Mesendoderm (in vitro differentiated cells): ENCODE measurements at regions not wholly inside any gene's neighbourhood (a gene's known extent, or its start where the extent isn't known, plus 50 kb on each side); places are given as distances from the start of the nearest gene placed in this dataset.
A peak's percentile ranks its signal among the peaks of the same experiment; 100 is the strongest.

Source experiments
- DNase-seq: peaks from one replicate; pipeline ENCODE4 v3.0.0; 2013
- H2AK5ac ChIP-seq: 2 replicates; pipeline ENCODE4 v1.6.1; 2013; ENCODE audit warnings: low read length, inconsistent platforms
- H2BK120ac ChIP-seq: 2 replicates; pipeline ENCODE4 v1.6.1; 2013; ENCODE audit warnings: low read depth, mild to moderate bottlenecking, low read length, moderate library complexity, mixed read lengths
- H2BK15ac ChIP-seq: replicated peaks from 2 replicates; pipeline ENCODE4 v1.6.1; 2013; ENCODE audit warnings: low read depth, mild to moderate bottlenecking, moderate library complexity
- H2BK5ac ChIP-seq: 2 replicates; pipeline ENCODE4 v1.6.1; 2013; ENCODE audit warnings: low read length, inconsistent platforms
- H3K18ac ChIP-seq: 2 replicates; pipeline ENCODE4 v1.6.1; 2013; ENCODE audit warnings: mild to moderate bottlenecking, low read length, mixed read lengths
- H3K23ac ChIP-seq: one replicate; pipeline ENCODE4 v1.6.1; 2013; ENCODE audit warnings: low read length
- H3K27ac ChIP-seq: 2 replicates; pipeline ENCODE4 v1.5.1; 2013; ENCODE audit warnings: low read depth, mild to moderate bottlenecking, inconsistent platforms, low read length, moderate library complexity
- H3K27me3 ChIP-seq: 2 replicates; pipeline ENCODE4 v1.6.1; 2013; ENCODE audit warnings: low read length, control low read depth, mild to moderate bottlenecking, inconsistent platforms; ENCODE audit not compliant: insufficient read depth, poor library complexity
- H3K36me3 ChIP-seq: 2 replicates; pipeline ENCODE4 v1.6.1; 2013; ENCODE audit warnings: low read length, inconsistent platforms; ENCODE audit not compliant: control insufficient read depth, insufficient read depth
- H3K4ac ChIP-seq: one replicate; pipeline ENCODE4 v1.6.1; 2013; ENCODE audit warnings: low read depth, mild to moderate bottlenecking, low read length, moderate library complexity
- H3K4me1 ChIP-seq: 2 replicates; pipeline ENCODE4 v1.6.1; 2013; ENCODE audit warnings: low read depth, low read length, inconsistent platforms; ENCODE audit not compliant: control insufficient read depth
- H3K4me2 ChIP-seq: 2 replicates; pipeline ENCODE4 v1.6.1; 2013; ENCODE audit warnings: low read length
- H3K4me3 ChIP-seq: 2 replicates; pipeline ENCODE4 v1.5.1; 2013; ENCODE audit warnings: mild to moderate bottlenecking, low read length
- H3K56ac ChIP-seq: one replicate; pipeline ENCODE4 v1.6.1; 2013; ENCODE audit warnings: low read length
- H3K79me1 ChIP-seq: 2 replicates; pipeline ENCODE4 v1.6.1; 2013; ENCODE audit warnings: low read length, inconsistent platforms
- H3K79me2 ChIP-seq: 2 replicates; pipeline ENCODE4 v1.6.1; 2013; ENCODE audit warnings: mild to moderate bottlenecking, low read length; ENCODE audit not compliant: control insufficient read depth, insufficient read depth
- H3K9ac ChIP-seq: 2 replicates; pipeline ENCODE4 v1.6.1; 2013; ENCODE audit warnings: low read length, inconsistent platforms
- H4K5ac ChIP-seq: one replicate; pipeline ENCODE4 v1.6.1; 2013; ENCODE audit warnings: low read length
- H4K8ac ChIP-seq: one replicate; pipeline ENCODE4 v1.6.1; 2013; ENCODE audit warnings: low read depth, mild to moderate bottlenecking, control low read depth, low read length, moderate library complexity
- WGBS: extraction: QIAGEN DNeasy Blood & Tissue Kit; methylation state at CpG from one replicate; pipeline ENCODE4 v1.1.7; 2013; ENCODE audit warnings: low lambda C conversion rate, missing lambda C conversion rate; ENCODE audit not compliant: insufficient coverage; ENCODE audit errors: extremely low coverage; 5-methylcytosine and 5-hydroxymethylcytosine counted together

- no CpG with 5 or more reads among the region's 5 CpGs for WGBS
- DNase-seq = no peak
- Histone ChIP-seq H3K4ac (no peak overlapping the region), H3K36me3 (no peaks in the 10 kb centered on the region), H3K27me3 (no peaks in the 10 kb centered on the region), H4K8ac (no peak overlapping the region), H2BK5ac (no peak overlapping the region), H3K27ac (no peak overlapping the region), H2BK120ac (no peak overlapping the region), H3K4me3 (no peak overlapping the region), H3K4me2 (no peak overlapping the region), H3K18ac (no peak overlapping the region), H2AK5ac (no peak overlapping the region), H3K23ac (no peak overlapping the region), H3K79me1 (no peaks in the 10 kb centered on the region), H4K5ac (no peak overlapping the region), H3K9ac (no peak overlapping the region), H3K56ac (no peak overlapping the region), H3K79me2 (no peaks in the 10 kb centered on the region), H3K4me1 (no peaks in the 10 kb centered on the region), H2BK15ac (no peak overlapping the region)
These were observed 63.1 kb upstream of the MEF2A start for GRCh38 chr15:99502661-99503060.

- no peak overlapping the region for H3K56ac ChIP-seq
- DNase-seq = no peak
These were observed 62.4 kb upstream of the MEF2A start for GRCh38 chr15:99503411-99503810.

GRCh38 chr15:99504071-99504822, 61.5 kb upstream of the MEF2A start:
- Histone ChIP-seq H2BK5ac (no peak overlapping the region), H3K79me1 (no peaks in the 10 kb centered on the region), H3K27ac (no peak overlapping the region), H3K23ac (no peak overlapping the region), H3K36me3 (no peaks in the 10 kb centered on the region), H3K9ac (no peak overlapping the region), H3K18ac (no peak overlapping the region), H3K79me2 (no peaks in the 10 kb centered on the region), H3K4ac (no peak overlapping the region), H3K4me1 (no peaks in the 10 kb centered on the region), H2AK5ac (no peak overlapping the region), H3K4me3 (no peak overlapping the region), H3K56ac (no peak overlapping the region), H4K8ac (no peak overlapping the region), H2BK120ac (no peak overlapping the region), H3K4me2 (no peak overlapping the region), H4K5ac (no peak overlapping the region), H2BK15ac (no peak overlapping the region), H3K27me3 (no peaks in the 10 kb centered on the region)
- WGBS = no CpG with 5 or more reads among the region's 9 CpGs
- no peak for DNase-seq

More at GRCh38 chr15:99503411-99503810, 62.4 kb upstream of the MEF2A start:
- Histone ChIP-seq H3K4me2 (no peak overlapping the region), H3K4me3 (no peak overlapping the region), H3K79me1 (no peaks in the 10 kb centered on the region), H2BK120ac (no peak overlapping the region), H3K36me3 (no peaks in the 10 kb centered on the region), H3K18ac (no peak overlapping the region), H3K27ac (no peak overlapping the region), H2BK5ac (no peak overlapping the region), H4K5ac (no peak overlapping the region), H4K8ac (no peak overlapping the region), H3K27me3 (no peaks in the 10 kb centered on the region), H3K23ac (no peak overlapping the region), H3K4ac (no peak overlapping the region), H3K9ac (no peak overlapping the region), H2AK5ac (no peak overlapping the region), H3K79me2 (no peaks in the 10 kb centered on the region), H3K4me1 (no peaks in the 10 kb centered on the region), H2BK15ac (no peak overlapping the region)
- WGBS = no CpG with 5 or more reads among the region's 11 CpGs

- Histone ChIP-seq H3K4me1 (no peaks in the 10 kb centered on the region), H2AK5ac (no peak overlapping the region), H3K4me3 (no peak overlapping the region), H3K36me3 (no peaks in the 10 kb centered on the region), H3K23ac (no peak overlapping the region), H3K18ac (no peak overlapping the region), H3K9ac (no peak overlapping the region), H2BK120ac (no peak overlapping the region), H2BK5ac (no peak overlapping the region), H3K4me2 (no peak overlapping the region), H3K27ac (no peak overlapping the region), H3K27me3 (no peaks in the 10 kb centered on the region), H3K79me1 (no peaks in the 10 kb centered on the region), H3K79me2 (no peaks in the 10 kb centered on the region), H4K5ac (no peak overlapping the region), H3K56ac (no peak overlapping the region), H2BK15ac (no peak overlapping the region), H3K4ac (no peak overlapping the region), H4K8ac (no peak overlapping the region)
- peak; percentile 45 for DNase-seq
- no CpG with 5 or more reads among the region's 8 CpGs for WGBS
These were observed 60.8 kb upstream of the MEF2A start for GRCh38 chr15:99504823-99505551.

GRCh38 chr15:99506399-99506798, 59.4 kb upstream of the MEF2A start:
- no peak overlapping the region for H3K23ac ChIP-seq
- H3K27ac ChIP-seq = no peak overlapping the region
- H3K4ac ChIP-seq = no peak overlapping the region
- H3K56ac ChIP-seq = no peak overlapping the region
- no peak overlapping the region for H3K4me3 ChIP-seq
- H3K36me3 ChIP-seq = no peaks in the 10 kb centered on the region
- H2BK5ac ChIP-seq = no peak overlapping the region
- no peaks in the 10 kb centered on the region for H3K79me1 ChIP-seq
- H2BK120ac ChIP-seq = no peak overlapping the region
- H2BK15ac ChIP-seq = no peak overlapping the region
- no peak overlapping the region for H4K8ac ChIP-seq
- H3K4me2 ChIP-seq = no peak overlapping the region
- no peak overlapping the region for H3K18ac ChIP-seq
- H3K79me2 ChIP-seq = no peaks in the 10 kb centered on the region
- WGBS = no CpG with 5 or more reads among the region's 3 CpGs
- H3K27me3 ChIP-seq = no peaks in the 10 kb centered on the region
- H4K5ac ChIP-seq = no peak overlapping the region
- no peak overlapping the region for H3K9ac ChIP-seq
- H3K4me1 ChIP-seq = no peaks in the 10 kb centered on the region
- DNase-seq = no peak
- H2AK5ac ChIP-seq = no peak overlapping the region
